WTC11 (cell line): ENCODE measurements at regions not wholly inside any gene's neighbourhood (a gene's known extent, or its start where the extent isn't known, plus 50 kb on each side); places are given as distances from the start of the nearest gene placed in this dataset.

Experiments
- ATAC-seq: fragments of 200-7000 bp; cut with Tn5 transposase; 2 replicates; pipeline ENCODE4 v1.10.0; 2021; ENCODE audit warnings: mild to moderate bottlenecking, moderate library complexity
- CTCF ChIA-PET: fragments of 300-600 bp; sonication (Branson Sonifier 250); formaldehyde crosslinking; loops from one replicate; lab custom pipeline; 2021; ENCODE audit warnings: antibody characterized with exemption; lab: Charles Lee
- POLR2A ChIA-PET: fragments of 350-600 bp; sonication (Branson Sonifier 250); formaldehyde crosslinking; loops from one replicate; lab custom pipeline; 2021; ENCODE audit warnings: antibody characterized with exemption; lab: Charles Lee
- DNase-seq: peaks from one replicate; pipeline ENCODE4 v3.0.0; 2021; ENCODE audit warnings: low spot score
- H3K27ac Mint-ChIP-seq: 2 replicates; pipeline ENCODE4 v1.8.0; 2021; ENCODE audit warnings: mixed read lengths
- H3K27me3 Mint-ChIP-seq: 2 replicates; pipeline ENCODE4 v1.8.0; 2021; ENCODE audit warnings: low read depth, mild to moderate bottlenecking, moderate library complexity, mixed read lengths
- H3K36me3 Mint-ChIP-seq: 2 replicates; pipeline ENCODE4 v1.8.0; 2021; ENCODE audit warnings: mixed read lengths
- H3K4me1 Mint-ChIP-seq: 2 replicates; pipeline ENCODE4 v1.8.0; 2022; ENCODE audit warnings: mixed read lengths
- H3K4me3 Mint-ChIP-seq: 2 replicates; pipeline ENCODE4 v1.8.0; 2021; ENCODE audit warnings: mild to moderate bottlenecking, moderate library complexity, mixed read lengths
- H3K9me3 Mint-ChIP-seq: 2 replicates; pipeline ENCODE4 v1.8.0; 2021; ENCODE audit warnings: mixed read lengths
- AR ChIP-seq: fragments of 250-450 bp; sonication (Bioruptor Pico); IDR thresholded peaks from 2 replicates; pipeline ENCODE4 v1.9.0; 2021; ENCODE audit warnings: mild to moderate bottlenecking
- ARID4B ChIP-seq: sonication (generic); formaldehyde crosslinking; IDR thresholded peaks from 2 replicates; pipeline ENCODE4 v1.8.0; 2023; ENCODE audit warnings: missing genetic modification reagents, mild to moderate bottlenecking, borderline replicate concordance
- E2F4 ChIP-seq: sonication (generic); formaldehyde crosslinking; IDR thresholded peaks from 2 replicates; pipeline ENCODE4 v1.8.1; 2022; ENCODE audit warnings: low read depth, mild to moderate bottlenecking, moderate library complexity, missing genetic modification reagents, borderline replicate concordance
- ESRRA ChIP-seq: sonication (generic); formaldehyde crosslinking; IDR thresholded peaks from 2 replicates; pipeline ENCODE4 v1.8.1; 2022; ENCODE audit warnings: mild to moderate bottlenecking, missing genetic modification reagents, borderline replicate concordance
- KAT7 ChIP-seq: sonication (generic); formaldehyde crosslinking; IDR thresholded peaks from 2 replicates; pipeline ENCODE4 v1.8.1; 2023; ENCODE audit warnings: missing genetic modification reagents, mild to moderate bottlenecking, borderline replicate concordance
- MLX ChIP-seq: sonication (generic); formaldehyde crosslinking; IDR thresholded peaks from 2 replicates; pipeline ENCODE4 v1.8.1; 2023; ENCODE audit warnings: mild to moderate bottlenecking, missing genetic modification reagents, moderate library complexity
- MYBL2 ChIP-seq: sonication (generic); formaldehyde crosslinking; IDR thresholded peaks from 2 replicates; pipeline ENCODE4 v1.8.1; 2023; ENCODE audit warnings: mild to moderate bottlenecking, moderate library complexity, missing genetic modification reagents
- NFE2L1 ChIP-seq: sonication (generic); formaldehyde crosslinking; IDR thresholded peaks from 2 replicates; pipeline ENCODE4 v1.8.1; 2023; ENCODE audit warnings: missing genetic modification reagents
- NR3C1 ChIP-seq: sonication (generic); formaldehyde crosslinking; conservative IDR thresholded peaks from 2 replicates; pipeline ENCODE4 v1.8.1; 2023; ENCODE audit warnings: low read depth, mild to moderate bottlenecking, missing genetic modification reagents
- SMAD3 ChIP-seq: sonication (generic); formaldehyde crosslinking; IDR thresholded peaks from 2 replicates; pipeline ENCODE4 v1.8.0; 2022; ENCODE audit warnings: missing genetic modification reagents, mild to moderate bottlenecking, borderline replicate concordance
- SOX15 ChIP-seq: fragments of 250-450 bp; sonication (Bioruptor Pico); IDR thresholded peaks from 2 replicates; pipeline ENCODE4 v1.9.0; 2021; ENCODE audit warnings: mild to moderate bottlenecking
- STAT6 ChIP-seq: sonication (generic); formaldehyde crosslinking; conservative IDR thresholded peaks from 2 replicates; pipeline ENCODE4 v1.8.1; 2023; ENCODE audit warnings: mild to moderate bottlenecking, low read depth, missing genetic modification reagents, moderate library complexity
- USF1 ChIP-seq: sonication (generic); formaldehyde crosslinking; IDR thresholded peaks from 2 replicates; pipeline ENCODE4 v1.8.0; 2022; ENCODE audit warnings: mild to moderate bottlenecking, missing genetic modification reagents
- ZNF121 ChIP-seq: sonication (generic); formaldehyde crosslinking; IDR thresholded peaks from 2 replicates; pipeline ENCODE4 v1.8.0; 2023; ENCODE audit warnings: missing genetic modification reagents
- ZNF219 ChIP-seq: sonication (generic); formaldehyde crosslinking; IDR thresholded peaks from 2 replicates; pipeline ENCODE4 v1.8.0; 2023; ENCODE audit warnings: missing genetic modification reagents, mild to moderate bottlenecking, borderline replicate concordance
- ZNF281 ChIP-seq: sonication (generic); formaldehyde crosslinking; IDR thresholded peaks from 2 replicates; pipeline ENCODE4 v1.8.0; 2023; ENCODE audit warnings: mild to moderate bottlenecking, missing genetic modification reagents
- ZNF423 ChIP-seq: fragments of 250-450 bp; sonication (Bioruptor Pico); IDR thresholded peaks from 2 replicates; pipeline ENCODE4 v2.1.2; 2022; ENCODE audit warnings: mild to moderate bottlenecking, moderate library complexity

GRCh38 chr11:109153836-109154235 is 268.2 kb upstream of the C11orf87 start (continued):
- TF ChIP-seq AR (CRISPR knock-in tag) = no peak
- TF ChIP-seq SMAD3 (CRISPR knock-in tag) = no peak
- TF ChIP-seq STAT6 (CRISPR knock-in tag) = no peak
- TF ChIP-seq MLX (CRISPR knock-in tag) = no peak

GRCh38 chr11:109155291-109155690 is 266.7 kb upstream of the C11orf87 start:
- no peak overlapping the region for H3K4me3 Mint-ChIP-seq
- DNase-seq = no peak
- ChIA-PET POLR2A (no interaction called here), CTCF (no interaction called here)
- H3K27me3 Mint-ChIP-seq = no peaks in the 10 kb centered on the region
- no peak overlapping the region for H3K27ac Mint-ChIP-seq
- TF ChIP-seq ARID4B (CRISPR knock-in tag) = no peak
- no peak for TF ChIP-seq ZNF121
- no peak for TF ChIP-seq NR3C1 (CRISPR knock-in tag)
- no peak for TF ChIP-seq ZNF219
- TF ChIP-seq ZNF423 (CRISPR knock-in tag) = no peak
- no peak for TF ChIP-seq ZNF281 (CRISPR knock-in tag)
- TF ChIP-seq ESRRA (CRISPR knock-in tag) = no peak
- TF ChIP-seq SOX15 (CRISPR knock-in tag) = no peak
- no peak for TF ChIP-seq NFE2L1 (CRISPR knock-in tag)
- TF ChIP-seq MYBL2 (CRISPR knock-in tag) = no peak
- TF ChIP-seq KAT7 (CRISPR knock-in tag) = no peak
- no peak for TF ChIP-seq USF1
- no peak for TF ChIP-seq E2F4 (CRISPR knock-in tag)
- 0 out of 2 replicates have a peak, but pooled peaks cover 3% of the 10 kb centered on the region for H3K4me1 Mint-ChIP-seq
- H3K9me3 Mint-ChIP-seq = peaks cover 13% of the 10 kb centered on the region
- no peak for ATAC-seq
- no peaks in the 10 kb centered on the region for H3K36me3 Mint-ChIP-seq
